Liver (tissue), 3 donors: ENCODE measurements at regions not wholly inside any gene's neighbourhood (a gene's known extent, or its start where the extent isn't known, plus 50 kb on each side); places are given as distances from the start of the nearest gene placed in this dataset.

Source experiments
- ATF3 ChIP-seq: IDR thresholded peaks from 2 replicates; pipeline ENCODE4 v1.6.1; 2016; ENCODE audit warnings: antibody characterized with exemption
- CTCF ChIP-seq: fragments of 150-350 bp; IDR thresholded peaks from 2 replicates; pipeline ENCODE4 v1.5.1; 2017; ENCODE audit warnings: improper control_type of control experiment, low read depth, low read length; ENCODE audit not compliant: missing input control
- EGR1 ChIP-seq, 2 donors: IDR thresholded peaks; 2 replicates each; pipeline ENCODE4 v1.6.1; 2016 to 2018; ENCODE audit warnings: antibody characterized with exemption in 2 of 2, low read depth in 2 of 2
- FOXA1 ChIP-seq: IDR thresholded peaks from 2 replicates; pipeline ENCODE4 v1.6.1; 2016; ENCODE audit warnings: antibody characterized with exemption
- JUND ChIP-seq, 2 donors: IDR thresholded peaks; 2 replicates each; pipeline ENCODE4 v1.6.1; 2016; ENCODE audit warnings: antibody characterized with exemption in 2 of 2
- MAX ChIP-seq: IDR thresholded peaks from 2 replicates; pipeline ENCODE4 v1.6.1; 2016; ENCODE audit warnings: antibody characterized with exemption
- RAD21 ChIP-seq, 2 donors: IDR thresholded peaks; 2 replicates each; pipeline ENCODE4 v1.6.1; 2016; ENCODE audit warnings: antibody characterized with exemption in 2 of 2, mild to moderate bottlenecking in 2 of 2
- YY1 ChIP-seq: IDR thresholded peaks from 2 replicates; pipeline ENCODE4 v1.6.1; 2016; ENCODE audit warnings: antibody characterized with exemption, mild to moderate bottlenecking
- donor health status: healthy.
- donor health status: healthy.

GRCh38 chr10:105844241-105844640, 1203.2 kb downstream of the SORCS3 start:
- TF ChIP-seq ATF3 = no peak
- TF ChIP-seq YY1 = no peak
- no peak for TF ChIP-seq FOXA1
- TF ChIP-seq JUND (IDR thresholded peaks at IDR 0.05) = no peak
- TF ChIP-seq EGR1 (IDR thresholded peaks at IDR 0.05; ENCODE audit: low read depth in 2 of 2) = no peak
- TF ChIP-seq MAX = no peak
- no peak for TF ChIP-seq CTCF
- no peak for TF ChIP-seq RAD21 (IDR thresholded peaks at IDR 0.05)
